Subcutaneous abdominal adipose tissue (tissue), 5 donors: ENCODE measurements at regions not wholly inside any gene's neighbourhood (a gene's known extent, or its start where the extent isn't known, plus 50 kb on each side); places are given as distances from the start of the nearest gene placed in this dataset.
"Not testable (repeated sequence)": the region's sequence is repeated elsewhere in the genome, so short reads cannot be mapped to it uniquely, and the experiment has no call there.

Experiments
- H3K27ac ChIP-seq: one replicate; pipeline ENCODE4 v1.7.0; 2013; ENCODE audit warnings: low read depth, mild to moderate bottlenecking, inconsistent platforms, low read length, moderate library complexity
- H3K27me3 ChIP-seq, 5 donors: one replicate each; pipeline ENCODE4 v1.7.0; 2013; ENCODE audit warnings: low read length in 5 of 5, inconsistent platforms in 1 of 5; ENCODE audit not compliant: control insufficient read depth in 5 of 5, insufficient read depth in 4 of 5
- H3K36me3 ChIP-seq, 5 donors: one replicate each; pipeline ENCODE4 v1.7.0; 2013; ENCODE audit warnings: low read length in 5 of 5; ENCODE audit not compliant: control insufficient read depth in 5 of 5, insufficient read depth in 5 of 5
- H3K4me1 ChIP-seq, 5 donors: one replicate each; pipeline ENCODE4 v1.7.0; 2013; ENCODE audit warnings: low read length in 5 of 5, mild to moderate bottlenecking in 3 of 5, moderate library complexity in 1 of 5; ENCODE audit not compliant: control insufficient read depth in 5 of 5, insufficient read depth in 5 of 5
- H3K4me3 ChIP-seq, 5 donors: one replicate each; pipeline ENCODE4 v1.7.0; 2013; ENCODE audit warnings: low read length in 5 of 5, low read depth in 1 of 5
- H3K9ac ChIP-seq, 5 donors: one replicate each; pipeline ENCODE4 v1.7.0; 2013; ENCODE audit warnings: low read length in 5 of 5, mild to moderate bottlenecking in 4 of 5, moderate library complexity in 3 of 5
- H3K9me3 ChIP-seq, 5 donors: one replicate each; pipeline ENCODE4 v1.7.0; 2013; ENCODE audit warnings: low read length in 5 of 5; ENCODE audit not compliant: control insufficient read depth in 5 of 5
- donor health status: healthy.
- donor health status: healthy.
- donor health status: healthy.
- donor health status: healthy.
- donor health status: healthy.

DNA sequence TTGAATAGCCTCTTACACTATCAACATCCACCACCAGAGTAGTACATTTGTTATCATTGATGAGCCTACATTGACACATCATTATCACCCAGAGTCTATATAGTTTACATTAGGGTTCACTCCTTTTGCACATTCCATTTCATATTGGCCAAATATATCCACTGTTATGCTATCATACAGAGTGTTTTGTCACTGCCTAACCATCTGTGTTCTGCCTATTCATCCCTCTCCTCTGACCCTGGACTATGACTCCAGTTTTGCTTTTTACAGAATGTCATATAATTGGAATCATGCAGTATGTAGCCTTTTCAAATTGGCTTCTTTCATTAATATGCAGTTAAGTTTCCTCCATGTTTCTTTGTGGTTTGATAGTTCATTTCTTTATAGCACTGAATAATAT, 904.7 kb downstream of the TLE1 start:
- Histone ChIP-seq H3K36me3 (no peaks in the 10 kb centered on the region), H3K9ac (no peak overlapping the region), H3K27me3 (no peaks in the 10 kb centered on the region), H3K9me3 (no peaks in the 10 kb centered on the region), H3K4me3 (no peak overlapping the region), H3K27ac (no peak overlapping the region), H3K4me1 (no peaks in the 10 kb centered on the region)

DNA sequence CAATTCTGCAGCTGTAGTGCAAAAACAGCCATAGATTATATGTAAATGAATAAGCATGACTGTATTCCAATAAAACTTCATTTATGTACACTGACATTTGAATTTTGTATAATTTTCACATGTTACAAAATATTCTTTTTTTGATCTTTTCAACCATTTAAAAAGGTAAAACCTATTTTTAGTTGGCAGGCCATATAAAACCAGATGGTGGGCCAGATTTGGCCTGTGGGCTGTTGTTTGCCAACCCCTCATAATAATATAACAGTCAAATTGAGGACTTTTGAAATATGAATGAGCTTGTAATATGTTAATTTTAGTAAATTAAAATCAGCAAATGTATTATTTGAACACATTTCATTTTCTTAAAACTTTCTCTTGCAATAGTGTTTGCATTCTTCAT, 913.4 kb downstream of the TLE1 start:
- H3K9ac ChIP-seq = no peak overlapping the region
- no peak overlapping the region for H3K4me3 ChIP-seq
- H3K9me3 ChIP-seq = no peaks in the 10 kb centered on the region
- no peak overlapping the region for H3K27ac ChIP-seq
- no peaks in the 10 kb centered on the region for H3K27me3 ChIP-seq
- H3K36me3 ChIP-seq = no peaks in the 10 kb centered on the region
- H3K4me1 ChIP-seq = no peaks in the 10 kb centered on the region

DNA sequence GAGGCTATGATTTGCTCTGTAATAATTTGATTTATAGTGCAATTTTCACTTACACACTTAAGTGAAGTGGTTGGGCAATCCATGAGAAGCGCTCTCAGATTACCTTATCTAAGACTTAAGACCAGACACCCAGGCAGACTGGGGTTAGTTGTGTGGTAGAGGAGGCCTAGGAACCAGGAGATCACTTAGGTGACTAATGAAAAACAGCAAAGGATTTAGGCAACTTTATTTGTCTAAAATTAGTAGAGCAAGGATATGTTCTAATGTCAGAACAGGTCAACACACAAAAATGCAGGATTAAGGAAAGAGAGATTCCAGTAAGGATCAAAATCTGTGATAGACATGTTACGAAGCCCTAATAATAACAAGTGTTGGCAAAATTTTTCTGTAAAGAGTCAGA, 913.8 kb downstream of the TLE1 start:
- Histone ChIP-seq H3K4me1 (no peaks in the 10 kb centered on the region), H3K27ac (no peak overlapping the region), H3K4me3 (no peak overlapping the region), H3K27me3 (no peaks in the 10 kb centered on the region), H3K9ac (no peak overlapping the region), H3K36me3 (no peaks in the 10 kb centered on the region), H3K9me3 (no peaks in the 10 kb centered on the region)

DNA sequence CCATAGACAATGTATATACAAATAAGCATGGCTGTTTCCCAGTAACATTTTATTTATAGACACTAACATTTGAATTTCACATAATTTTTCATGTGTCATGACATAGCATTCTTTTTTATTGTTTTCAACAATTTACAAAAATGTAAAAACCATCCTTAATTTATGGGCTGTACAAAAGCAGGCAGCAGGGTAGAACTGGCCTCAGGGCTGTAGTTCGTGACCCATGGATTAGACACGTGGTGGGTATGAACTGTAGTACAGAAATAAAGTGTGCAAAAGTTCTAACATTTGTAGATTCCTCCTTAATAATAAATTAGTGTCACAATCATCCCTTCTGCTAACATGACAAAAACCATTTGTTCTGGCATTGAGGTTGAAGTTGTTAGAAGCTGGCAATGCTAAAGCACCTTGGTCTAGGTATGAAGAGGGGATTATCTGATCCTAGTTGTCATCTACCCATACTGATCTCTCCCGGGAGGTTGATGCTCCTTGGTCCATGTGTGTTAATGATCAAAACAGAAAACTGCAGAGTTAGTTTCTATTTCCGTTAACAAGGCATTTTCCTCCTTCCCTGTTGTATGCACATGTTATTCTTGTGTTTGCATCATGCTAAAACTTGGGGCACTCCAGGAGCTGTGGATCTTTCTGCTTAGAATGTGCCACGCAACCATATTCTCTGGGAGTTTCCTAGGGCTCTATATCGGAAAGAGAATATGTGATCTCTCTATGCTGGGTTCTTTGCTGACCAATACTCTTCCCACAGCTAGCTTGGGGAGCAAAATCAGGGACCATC, 917.6 kb downstream of the TLE1 start:
- no peak overlapping the region for H3K9ac ChIP-seq
- H3K27me3 ChIP-seq = no peaks in the 10 kb centered on the region
- H3K4me1 ChIP-seq = no peaks in the 10 kb centered on the region
- no peak overlapping the region for H3K4me3 ChIP-seq
- no peak overlapping the region for H3K27ac ChIP-seq
- H3K9me3 ChIP-seq = no peaks in the 10 kb centered on the region
- H3K36me3 ChIP-seq = no peaks in the 10 kb centered on the region

DNA sequence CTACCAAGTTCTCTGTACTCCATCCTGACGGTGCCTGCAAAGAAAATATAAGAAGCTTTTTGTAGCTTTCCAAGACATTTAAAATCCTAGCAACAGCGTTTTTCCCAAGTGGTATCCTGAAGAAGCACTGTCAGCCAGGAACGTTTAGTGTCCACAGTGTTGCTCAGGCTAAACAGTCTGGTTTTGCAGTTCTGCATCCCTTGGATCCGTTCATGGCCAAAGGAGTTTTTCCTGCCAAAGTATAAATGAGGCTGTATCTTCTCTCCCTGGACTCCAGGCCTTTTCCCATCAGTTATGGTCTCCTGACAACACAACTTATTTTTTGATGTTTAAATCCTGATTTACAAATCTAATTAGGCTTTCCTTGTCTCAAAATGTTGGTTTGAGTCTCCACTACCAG, 925.8 kb downstream of the TLE1 start:
- no peak overlapping the region for H3K4me3 ChIP-seq
- no peaks in the 10 kb centered on the region for H3K27me3 ChIP-seq
- H3K27ac ChIP-seq = no peak overlapping the region
- no peaks in the 10 kb centered on the region for H3K36me3 ChIP-seq
- no peaks in the 10 kb centered on the region for H3K4me1 ChIP-seq
- no peaks in the 10 kb centered on the region for H3K9me3 ChIP-seq
- no peak overlapping the region for H3K9ac ChIP-seq

DNA sequence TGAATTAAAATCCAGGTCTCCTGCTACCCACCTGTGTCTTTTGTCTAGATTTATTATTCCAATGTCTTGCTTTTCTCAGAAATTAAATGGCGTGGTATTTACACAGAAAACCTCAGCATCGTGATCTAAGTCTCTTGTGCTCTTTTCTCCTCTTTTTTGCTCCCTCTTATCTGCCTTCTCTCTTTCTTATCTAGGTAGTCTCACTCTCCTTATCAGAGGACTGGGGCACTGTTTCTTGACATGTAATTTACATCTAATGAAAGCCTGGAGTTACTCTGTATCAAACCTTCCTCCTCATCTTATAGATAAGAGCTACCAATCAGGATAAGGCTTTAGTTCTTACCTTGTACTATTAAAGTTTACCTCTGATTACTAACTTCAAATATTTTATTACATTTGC, 933.8 kb downstream of the TLE1 start:
- H3K27me3 ChIP-seq = no peaks in the 10 kb centered on the region
- H3K9ac ChIP-seq = no peak overlapping the region
- no peak overlapping the region for H3K4me3 ChIP-seq
- no peaks in the 10 kb centered on the region for H3K4me1 ChIP-seq
- no peaks in the 10 kb centered on the region for H3K36me3 ChIP-seq
- no peaks in the 10 kb centered on the region for H3K9me3 ChIP-seq
- H3K27ac ChIP-seq = no peak overlapping the region

DNA sequence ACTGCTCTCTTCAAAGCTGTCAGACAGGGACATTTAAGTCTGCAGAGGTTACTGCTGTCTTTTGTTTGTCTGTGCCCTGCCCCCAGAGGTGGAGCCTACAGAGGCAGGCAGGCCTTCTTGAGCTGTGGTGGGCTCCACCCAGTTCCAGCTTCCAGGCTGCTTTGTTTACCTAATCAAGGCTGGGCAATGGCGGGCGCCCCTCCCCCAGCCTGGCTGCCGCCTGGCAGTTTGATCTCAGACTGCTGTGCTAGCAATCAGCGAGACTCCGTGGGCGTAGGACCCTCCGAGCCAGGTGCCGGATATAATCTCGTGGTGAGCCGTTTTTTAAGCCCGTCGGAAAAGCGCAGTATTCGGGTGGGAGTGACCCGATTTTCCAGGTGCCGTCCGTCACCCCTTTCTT, 942.3 kb downstream of the TLE1 start:
- not testable (repeated sequence) for H3K27ac ChIP-seq, H3K27me3 ChIP-seq, H3K36me3 ChIP-seq, H3K4me1 ChIP-seq, H3K9me3 ChIP-seq, H3K9ac ChIP-seq, H3K4me3 ChIP-seq

DNA sequence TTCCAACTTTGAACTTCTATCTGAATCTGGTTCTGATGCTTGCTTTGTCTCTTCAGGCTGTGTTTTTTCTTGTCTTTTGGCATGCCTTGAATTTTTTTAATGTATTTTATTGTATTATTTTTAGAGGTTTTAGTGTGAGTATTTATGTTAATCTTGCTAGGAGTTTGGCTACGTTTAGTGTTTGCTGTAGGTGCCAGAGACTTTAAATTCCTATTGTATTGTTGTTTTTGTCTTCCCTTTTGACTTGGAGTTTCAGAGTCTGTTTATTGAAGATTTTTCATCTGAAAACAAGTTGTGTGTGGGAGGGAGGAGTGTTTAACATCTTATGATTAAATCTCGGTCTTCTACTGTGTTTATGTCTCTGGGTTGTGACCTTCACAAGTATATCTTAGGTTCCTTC, 956.8 kb downstream of the TLE1 start:
- peaks cover 0 to 6% (median 0%) of the 10 kb centered on the region in 5 donors for H3K4me1 ChIP-seq
- no peak overlapping the region for H3K27ac ChIP-seq
- no peak overlapping the region for H3K4me3 ChIP-seq
- no peak overlapping the region for H3K9ac ChIP-seq
- no peaks in the 10 kb centered on the region for H3K36me3 ChIP-seq
- peaks cover 0 to 17% (median 0%) of the 10 kb centered on the region in 5 donors for H3K9me3 ChIP-seq
- H3K27me3 ChIP-seq = no peaks in the 10 kb centered on the region

DNA sequence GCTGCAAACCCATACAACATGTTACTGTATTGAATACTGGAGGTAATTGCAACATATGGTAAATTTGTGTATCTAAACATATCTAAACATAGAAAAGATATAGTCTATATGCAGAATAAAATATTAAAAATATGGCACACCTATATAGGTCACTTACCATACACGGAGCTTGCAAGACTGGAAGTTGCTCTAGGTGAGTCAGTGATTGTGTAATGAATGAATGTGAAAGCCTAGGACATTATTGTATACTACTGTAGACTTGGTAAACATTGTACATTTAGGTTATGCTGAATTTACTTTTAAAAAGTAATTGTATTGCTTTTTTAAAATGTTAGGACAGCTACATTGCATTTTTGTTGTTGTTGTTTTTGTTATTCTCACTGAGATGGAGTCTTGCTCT, 968.8 kb downstream of the TLE1 start:
- Histone ChIP-seq H3K27me3 (no peaks in the 10 kb centered on the region), H3K9me3 (peaks cover 0 to 4% (median 2%) of the 10 kb centered on the region in 5 donors), H3K27ac (no peak overlapping the region), H3K9ac (no peak overlapping the region), H3K4me3 (no peak overlapping the region), H3K4me1 (no peaks in the 10 kb centered on the region), H3K36me3 (no peaks in the 10 kb centered on the region)

DNA sequence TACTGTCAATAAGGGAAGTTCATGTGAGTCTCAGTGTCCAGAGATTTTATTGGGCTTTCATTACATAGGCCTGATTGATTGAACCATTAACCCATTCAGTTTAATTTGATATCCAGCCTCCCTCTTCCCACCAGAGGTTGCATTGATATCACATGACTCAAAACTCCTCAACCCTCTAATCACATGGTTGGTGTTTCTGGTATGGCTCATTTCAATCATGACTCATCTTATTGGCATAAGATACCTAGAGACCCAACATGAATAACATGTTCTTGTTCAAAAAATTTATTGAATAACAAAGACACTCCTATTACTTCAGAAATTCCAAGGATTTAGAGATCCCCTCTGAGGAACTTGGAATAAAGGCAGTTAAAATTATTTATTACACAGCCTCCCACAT, 982.2 kb downstream of the TLE1 start:
- H3K27me3 ChIP-seq = no peaks in the 10 kb centered on the region
- no peak overlapping the region for H3K9ac ChIP-seq
- no peaks in the 10 kb centered on the region for H3K36me3 ChIP-seq
- no peaks in the 10 kb centered on the region for H3K4me1 ChIP-seq
- H3K4me3 ChIP-seq = no peak overlapping the region
- peaks cover 0 to 13% (median 6%) of the 10 kb centered on the region in 5 donors for H3K9me3 ChIP-seq
- no peak overlapping the region for H3K27ac ChIP-seq
